Body of pancreas (tissue), 4 donors: ENCODE measurements at regions not wholly inside any gene's neighbourhood (a gene's known extent, or its start where the extent isn't known, plus 50 kb on each side); places are given as distances from the start of the nearest gene placed in this dataset.
A peak's percentile ranks its signal among the peaks of the same experiment; 100 is the strongest.

ENCODE experiments used
- ATAC-seq: fragments of 150-250 bp; one replicate; pipeline ENCODE4 v1.9.1; 2016
- DNase-seq, 4 donors: peaks; one replicate each; pipeline ENCODE4 v3.0.0-alpha.2; 2019
- H3K27ac ChIP-seq, 4 donors: fragments of 200-600 bp; sonication (generic); 1 replicate in 3 of 4; 2 replicates in 1 of 4; pipeline versions ENCODE4 v1.5.1 to v1.6.1; 2016 to 2019; ENCODE audit warnings: mild to moderate bottlenecking in 1 of 4, mixed read lengths in 1 of 4, moderate library complexity in 1 of 4
- H3K27me3 ChIP-seq, 2 donors: fragments of 200-600 bp; sonication (generic); one replicate each; pipeline ENCODE4 v1.6.0; 2016; ENCODE audit warnings: mild to moderate bottlenecking in 1 of 2
- H3K36me3 ChIP-seq, 2 donors: fragments of 200-600 bp; sonication (generic); replicated peaks in 1 of 2; 2 replicates each; pipeline ENCODE4 v1.5.1; 2016; ENCODE audit warnings: low read depth in 2 of 2; ENCODE audit not compliant: insufficient read depth in 1 of 2
- H3K4me1 ChIP-seq: fragments of 200-600 bp; sonication (generic); one replicate; pipeline ENCODE4 v1.6.0; 2016
- H3K4me3 ChIP-seq, 2 donors: fragments of 200-600 bp; sonication (generic); 1 replicate in 1 of 2; 2 replicates in 1 of 2; pipeline ENCODE4 v1.5.1; 2016 to 2019
- H3K9me3 ChIP-seq, 3 donors: fragments of 200-600 bp; sonication (generic); 1 replicate in 2 of 3; 2 replicates in 1 of 3; pipeline ENCODE4 v1.5.1; 2016
- CTCF ChIP-seq, 7 experiments: fragments of 450-650 bp in 4 of 7; fragments of 200-600 bp in 3 of 7; sonication (generic) in 3 of 7; IDR thresholded peaks; one replicate each; pipeline ENCODE4 v1.5.1; 2016 to 2019; ENCODE audit warnings: antibody characterized with exemption in 7 of 7
- POLR2A ChIP-seq, 3 donors: fragments of 450-650 bp; IDR thresholded peaks; one replicate each; pipeline ENCODE4 v1.6.1; 2016; ENCODE audit warnings: antibody characterized with exemption in 3 of 3, mild to moderate bottlenecking in 2 of 3
- WGBS, 2 donors: methylation state at CpG; one replicate each; pipeline ENCODE4 v1.1.5; 2017; 5-methylcytosine and 5-hydroxymethylcytosine counted together
- intact Hi-C: fragments of 100-400 bp; cut with DNase I; formaldehyde crosslinking; loops from one replicate; pipeline ENCODE4 v1.15.1; 2023

- H3K27me3 ChIP-seq: no peaks in the 10 kb centered on the region
- 16 to 27% methylated on average over 1 of the region's 1 CpG for WGBS, 2 donors
- no peak overlapping the region for H3K27ac ChIP-seq
- no peaks in the 10 kb centered on the region for H3K9me3 ChIP-seq
- no peak for TF ChIP-seq POLR2A (IDR thresholded peaks at IDR 0.05)
- TF ChIP-seq CTCF (IDR thresholded peaks at IDR 0.05): no peak
- ATAC-seq: no peak
- intact Hi-C loops: no loop called here
- peaks cover 5% of the 10 kb centered on the region for H3K4me1 ChIP-seq
- no peak overlapping the region for H3K4me3 ChIP-seq
- H3K36me3 ChIP-seq: no peaks in the 10 kb centered on the region
- no peak for DNase-seq
These were observed 225.4 kb upstream of the PHYHIPL start for GRCh38 chr10:58951087-58951486.

- ATAC-seq: no peak
- peaks cover 5% of the 10 kb centered on the region for H3K4me1 ChIP-seq
- H3K36me3 ChIP-seq: no peaks in the 10 kb centered on the region
- no peak overlapping the region for H3K4me3 ChIP-seq
- no peak overlapping the region for H3K27ac ChIP-seq
- DNase-seq: no peak
- H3K27me3 ChIP-seq: no peaks in the 10 kb centered on the region
- intact Hi-C loops: no loop called here
- WGBS, 2 donors: 74 to 78% methylated on average over 5 of the region's 5 CpGs
- TF ChIP-seq POLR2A (IDR thresholded peaks at IDR 0.05) (no peak), CTCF (IDR thresholded peaks at IDR 0.05) (no peak)
- H3K9me3 ChIP-seq: no peaks in the 10 kb centered on the region
These were observed 224.7 kb upstream of the PHYHIPL start for GRCh38 chr10:58951746-58952145.

GRCh38 chr10:58952162-58952601 lies 224.3 kb upstream of the PHYHIPL start:
- H3K27me3 ChIP-seq: no peaks in the 10 kb centered on the region
- 39 to 51% methylated on average over 5 of the region's 5 CpGs for WGBS, 2 donors
- no peak overlapping the region for H3K4me3 ChIP-seq
- no peaks in the 10 kb centered on the region for H3K36me3 ChIP-seq
- peaks cover 9% of the 10 kb centered on the region for H3K4me1 ChIP-seq
- TF ChIP-seq CTCF (IDR thresholded peaks at IDR 0.05) (no peak), POLR2A (IDR thresholded peaks at IDR 0.05) (no peak)
- H3K27ac ChIP-seq: peak overlapping the region in 1 of 4 donors; percentile 17
- H3K9me3 ChIP-seq: no peaks in the 10 kb centered on the region
- ATAC-seq (peak; percentile 43), DNase-seq (no peak)
- intact Hi-C loops: no loop called here

- DNase-seq (peak; percentile 61 to 76 (median 70)), ATAC-seq (peak; percentile 88)
- intact Hi-C loops: no loop called here
- peaks cover 9% of the 10 kb centered on the region for H3K4me1 ChIP-seq
- 2 to 7% methylated on average over 3 of the region's 3 CpGs for WGBS, 2 donors
- no peak overlapping the region for H3K4me3 ChIP-seq
- H3K27me3 ChIP-seq: no peaks in the 10 kb centered on the region
- H3K36me3 ChIP-seq: no peaks in the 10 kb centered on the region
- H3K9me3 ChIP-seq: no peaks in the 10 kb centered on the region
- H3K27ac ChIP-seq: no peak overlapping the region
- TF ChIP-seq CTCF (IDR thresholded peaks at IDR 0.05) (peak; percentile 47 to 94 (median 89)), POLR2A (IDR thresholded peaks at IDR 0.05) (peak in 1 of 3 donors; percentile 8)
These were observed 223.5 kb upstream of the PHYHIPL start for GRCh38 chr10:58952747-58953466.

- TF ChIP-seq POLR2A (IDR thresholded peaks at IDR 0.05): no peak
- no peak for TF ChIP-seq CTCF (IDR thresholded peaks at IDR 0.05)
- DNase-seq: no peak
- no peak for ATAC-seq
- Histone ChIP-seq H3K4me3 (no peak overlapping the region), H3K4me1 (peaks cover 9% of the 10 kb centered on the region), H3K27me3 (no peaks in the 10 kb centered on the region), H3K9me3 (no peaks in the 10 kb centered on the region), H3K36me3 (no peaks in the 10 kb centered on the region), H3K27ac (no peak overlapping the region)
- WGBS, 2 donors: 75 to 89% methylated on average over 2 of the region's 2 CpGs
- intact Hi-C loops: no loop called here
These were observed 222.3 kb upstream of the PHYHIPL start for GRCh38 chr10:58954178-58954577.
